GM18502 (cell line): ENCODE measurements at regions not wholly inside any gene's neighbourhood (a gene's known extent, or its start where the extent isn't known, plus 50 kb on each side); places are given as distances from the start of the nearest gene placed in this dataset.
"Not testable (repeated sequence)": the region's sequence is repeated elsewhere in the genome, so short reads cannot be mapped to it uniquely, and the experiment has no call there.

Experiments used
- ATAC-seq: cut with Tn5 transposase; IDR thresholded peaks from one replicate; pipeline ENCODE4 v1.9.1; 2021; ENCODE audit warnings: mild to moderate bottlenecking; ENCODE audit not compliant: unreplicated experiment, poor library complexity

- not testable (repeated sequence) for ATAC-seq
Observed at GRCh38 chr9:41019858-41020562, 108.5 kb downstream of the FOXD4L6 start.

GRCh38 chr9:41018948-41019347, 109.5 kb downstream of the FOXD4L6 start:
- not testable (repeated sequence) for ATAC-seq

GRCh38 chr9:41016699-41017098, 111.8 kb downstream of the FOXD4L6 start:
- ATAC-seq, result not testable (repeated sequence)

GRCh38 chr9:40999952-41000700, 128.4 kb downstream of the FOXD4L6 start:
- not testable (repeated sequence) for ATAC-seq

- not testable (repeated sequence) for ATAC-seq
Observed at GRCh38 chr9:40995490-40995889, 133.0 kb downstream of the FOXD4L6 start.

GRCh38 chr9:40993842-40994241, 134.6 kb downstream of the FOXD4L6 start:
- ATAC-seq, result not testable (repeated sequence)

GRCh38 chr9:40993375-40993774, 135.1 kb downstream of the FOXD4L6 start:
- ATAC-seq, result not testable (repeated sequence)

GRCh38 chr9:40992472-40992821, 136.0 kb downstream of the FOXD4L6 start:
- ATAC-seq, result peak; percentile 36

GRCh38 chr9:40991741-40992471, 136.6 kb downstream of the FOXD4L6 start:
- peak; percentile 100 for ATAC-seq

- not testable (repeated sequence) for ATAC-seq
Observed at GRCh38 chr9:40991100-40991740, 137.3 kb downstream of the FOXD4L6 start.

GRCh38 chr9:40986332-40986731, 142.1 kb downstream of the FOXD4L6 start:
- ATAC-seq, result not testable (repeated sequence)

GRCh38 chr9:40975351-40975750, 153.1 kb downstream of the FOXD4L6 start:
- not testable (repeated sequence) for ATAC-seq

GRCh38 chr9:40974912-40975311, 153.6 kb downstream of the FOXD4L6 start:
- ATAC-seq, result not testable (repeated sequence)

- not testable (repeated sequence) for ATAC-seq
Observed at GRCh38 chr9:40971773-40972172, 156.7 kb downstream of the FOXD4L6 start.

GRCh38 chr9:40970340-40970739, 158.1 kb downstream of the FOXD4L6 start:
- not testable (repeated sequence) for ATAC-seq

GRCh38 chr9:40962461-40962860, 166.0 kb downstream of the FOXD4L6 start:
- ATAC-seq, result not testable (repeated sequence)

GRCh38 chr9:40951876-40952494, 176.5 kb downstream of the FOXD4L6 start:
- not testable (repeated sequence) for ATAC-seq

- ATAC-seq, result not testable (repeated sequence)
Observed at GRCh38 chr9:40946228-40946627, 182.3 kb downstream of the FOXD4L6 start.

- ATAC-seq, result not testable (repeated sequence)
Observed at GRCh38 chr9:40942730-40943129, 185.8 kb downstream of the FOXD4L6 start.

GRCh38 chr9:40939888-40940209, 188.6 kb downstream of the FOXD4L6 start:
- ATAC-seq, result not testable (repeated sequence)
